HEK293 (cell line): ENCODE measurements at regions not wholly inside any gene's neighbourhood (a gene's known extent, or its start where the extent isn't known, plus 50 kb on each side); places are given as distances from the start of the nearest gene placed in this dataset.
A peak's percentile ranks its signal among the peaks of the same experiment; 100 is the strongest.

Source experiments
- CTCF ChIA-PET: fragments of 350-600 bp; formaldehyde crosslinking; extraction: SDS; loops from one replicate; lab custom pipeline; 2021; ENCODE audit warnings: antibody characterized with exemption; lab: Yijun Ruan, JAX
- POLR2A ChIA-PET: fragments of 300-600 bp; formaldehyde crosslinking; extraction: SDS; loops from one replicate; lab custom pipeline; 2020; ENCODE audit warnings: antibody characterized with exemption, inconsistent platforms; lab: Yijun Ruan, JAX
- H3K27ac ChIP-seq: fragments of 200-500 bp; sonication (Bioruptor generic); 2 replicates; pipeline ENCODE4 v1.5.1; 2014; ENCODE audit warnings: low read depth, low read length, control low read depth, inconsistent platforms; ENCODE audit errors: extremely low read depth
- H3K36me3 ChIP-seq, 2 experiments: fragments of 200-500 bp in 1 of 2; sonication (Bioruptor generic) in 1 of 2; 1 replicate in 1 of 2; 2 replicates in 1 of 2; pipeline ENCODE4 v1.5.1; 2014 to 2017; ENCODE audit warnings: inconsistent platforms in 2 of 2, low read length in 2 of 2; ENCODE audit not compliant: control insufficient read depth in 2 of 2, insufficient read depth in 1 of 2
- H3K4me1 ChIP-seq: fragments of 200-500 bp; sonication (Bioruptor generic); 2 replicates; pipeline ENCODE4 v1.5.1; 2014; ENCODE audit warnings: mild to moderate bottlenecking, low read length, inconsistent platforms; ENCODE audit not compliant: control insufficient read depth, insufficient read depth
- H3K4me3 ChIP-seq: 2 replicates; pipeline ENCODE4 v1.5.1; 2011; ENCODE audit warnings: low read depth, mild to moderate bottlenecking, control low read depth, low read length, moderate library complexity
- H3K9me3 ChIP-seq: fragments of 200-500 bp; sonication (Bioruptor generic); 2 replicates; pipeline ENCODE4 v1.5.1; 2014; ENCODE audit warnings: low read depth, low read length, inconsistent platforms; ENCODE audit not compliant: control insufficient read depth, insufficient read depth
- GLI4 ChIP-seq: fragments of 450-650 bp; formaldehyde crosslinking; IDR thresholded peaks from 2 replicates; pipeline ENCODE4 v1.5.1; 2016; ENCODE audit warnings: missing biosample characterization, missing genetic modification characterization
- INSM2 ChIP-seq: fragments of 450-650 bp; formaldehyde crosslinking; IDR thresholded peaks from 2 replicates; pipeline ENCODE4 v1.5.1; 2016; ENCODE audit warnings: missing biosample characterization, missing genetic modification characterization
- KLF9 ChIP-seq: fragments of 450-650 bp; formaldehyde crosslinking; IDR thresholded peaks from 2 replicates; pipeline ENCODE4 v1.5.1; 2016; ENCODE audit warnings: missing biosample characterization, missing genetic modification characterization, low read depth
- RBAK ChIP-seq: fragments of 450-650 bp; formaldehyde crosslinking; IDR thresholded peaks from 2 replicates; pipeline ENCODE4 v1.5.1; 2016; ENCODE audit warnings: missing biosample characterization, missing genetic modification characterization
- SETDB1 ChIP-seq: IDR thresholded peaks from one replicate; pipeline ENCODE4 v1.6.1; 2017; ENCODE audit warnings: mild to moderate bottlenecking, low read length, moderate library complexity, mixed read lengths; ENCODE audit not compliant: insufficient read length
- YY1 ChIP-seq: fragments of 450-650 bp; formaldehyde crosslinking; IDR thresholded peaks from 2 replicates; pipeline ENCODE4 v1.5.1; 2018; ENCODE audit warnings: missing biosample characterization, missing genetic modification characterization
- ZBTB1 ChIP-seq: fragments of 450-650 bp; formaldehyde crosslinking; IDR thresholded peaks from 2 replicates; pipeline ENCODE4 v1.5.1; 2016; ENCODE audit warnings: missing biosample characterization, missing genetic modification characterization
- ZNF155 ChIP-seq: fragments of 450-650 bp; formaldehyde crosslinking; IDR thresholded peaks from 2 replicates; pipeline ENCODE4 v1.5.1; 2016; ENCODE audit warnings: missing biosample characterization, missing genetic modification characterization
- ZNF184 ChIP-seq: fragments of 450-650 bp; IDR thresholded peaks from 2 replicates; pipeline ENCODE4 v1.5.1; 2018; ENCODE audit warnings: missing biosample characterization, mild to moderate bottlenecking, missing genetic modification characterization
- ZNF239 ChIP-seq: fragments of 450-650 bp; formaldehyde crosslinking; IDR thresholded peaks from 2 replicates; pipeline ENCODE4 v1.5.1; 2016; ENCODE audit warnings: missing biosample characterization, missing genetic modification characterization
- ZNF302 ChIP-seq: fragments of 450-650 bp; formaldehyde crosslinking; IDR thresholded peaks from 2 replicates; pipeline ENCODE4 v1.5.1; 2016; ENCODE audit warnings: missing biosample characterization, missing genetic modification characterization, low read depth
- ZNF311 ChIP-seq: fragments of 450-650 bp; formaldehyde crosslinking; IDR thresholded peaks from 2 replicates; pipeline ENCODE4 v1.5.1; 2017; ENCODE audit warnings: missing biosample characterization, missing genetic modification characterization, borderline replicate concordance
- ZNF394 ChIP-seq: fragments of 450-650 bp; formaldehyde crosslinking; IDR thresholded peaks from 2 replicates; pipeline ENCODE4 v1.5.1; 2016; ENCODE audit warnings: missing biosample characterization, missing genetic modification characterization, mild to moderate bottlenecking, moderate library complexity, borderline replicate concordance
- ZNF398 ChIP-seq: fragments of 450-650 bp; formaldehyde crosslinking; IDR thresholded peaks from 2 replicates; pipeline ENCODE4 v1.5.1; 2017; ENCODE audit warnings: missing biosample characterization, missing genetic modification characterization
- ZNF423 ChIP-seq: fragments of 450-650 bp; formaldehyde crosslinking; IDR thresholded peaks from 2 replicates; pipeline ENCODE4 v1.5.1; 2016; ENCODE audit warnings: missing biosample characterization, missing genetic modification characterization
- ZNF518A ChIP-seq: fragments of 450-650 bp; formaldehyde crosslinking; conservative IDR thresholded peaks from 2 replicates; pipeline ENCODE4 v1.5.1; 2016; ENCODE audit warnings: low read depth, missing biosample characterization, missing genetic modification characterization
- ZNF677 ChIP-seq: fragments of 450-650 bp; IDR thresholded peaks from 2 replicates; pipeline ENCODE4 v1.5.0; 2018; ENCODE audit warnings: missing biosample characterization, mild to moderate bottlenecking, missing genetic modification characterization, moderate library complexity

GRCh38 chr16:73216932-73217331, 169.0 kb upstream of the ZFHX3 start:
- no peak for TF ChIP-seq GLI4
- TF ChIP-seq ZNF239 = no peak
- TF ChIP-seq ZNF398 (tag by site-specific recombination) = no peak
- TF ChIP-seq ZNF184 (tag by site-specific recombination) = no peak
- no peak for TF ChIP-seq ZNF677 (tag by site-specific recombination)
- TF ChIP-seq ZNF423 (tag by site-specific recombination) = no peak
- no peak for TF ChIP-seq ZBTB1 (tag by site-specific recombination)
- TF ChIP-seq YY1 (tag by site-specific recombination) = no peak
- TF ChIP-seq KLF9 (tag by site-specific recombination) = no peak
- no peak for TF ChIP-seq ZNF394 (tag by site-specific recombination)
- no peak for TF ChIP-seq INSM2
- no peak for TF ChIP-seq ZNF518A (tag by site-specific recombination)
- no peak for TF ChIP-seq ZNF311
- no peak for TF ChIP-seq ZNF302 (tag by site-specific recombination)
- TF ChIP-seq, all 188 proteins: peak for 0
- POLR2A ChIA-PET = no interaction called here
- H3K9me3 ChIP-seq = no peaks in the 10 kb centered on the region
- no peaks in the 10 kb centered on the region for H3K36me3 ChIP-seq
- H3K27ac ChIP-seq = no peak overlapping the region
- CTCF ChIA-PET = interaction anchor here (0.7 to 0.9 kb wide), 2 partner anchors 20 to 156 kb away, joined by 3 read pairs; no protein-coding TSS in a partner anchor
- H3K4me3 ChIP-seq = no peak overlapping the region
- H3K4me1 ChIP-seq = no peaks in the 10 kb centered on the region

DNA sequence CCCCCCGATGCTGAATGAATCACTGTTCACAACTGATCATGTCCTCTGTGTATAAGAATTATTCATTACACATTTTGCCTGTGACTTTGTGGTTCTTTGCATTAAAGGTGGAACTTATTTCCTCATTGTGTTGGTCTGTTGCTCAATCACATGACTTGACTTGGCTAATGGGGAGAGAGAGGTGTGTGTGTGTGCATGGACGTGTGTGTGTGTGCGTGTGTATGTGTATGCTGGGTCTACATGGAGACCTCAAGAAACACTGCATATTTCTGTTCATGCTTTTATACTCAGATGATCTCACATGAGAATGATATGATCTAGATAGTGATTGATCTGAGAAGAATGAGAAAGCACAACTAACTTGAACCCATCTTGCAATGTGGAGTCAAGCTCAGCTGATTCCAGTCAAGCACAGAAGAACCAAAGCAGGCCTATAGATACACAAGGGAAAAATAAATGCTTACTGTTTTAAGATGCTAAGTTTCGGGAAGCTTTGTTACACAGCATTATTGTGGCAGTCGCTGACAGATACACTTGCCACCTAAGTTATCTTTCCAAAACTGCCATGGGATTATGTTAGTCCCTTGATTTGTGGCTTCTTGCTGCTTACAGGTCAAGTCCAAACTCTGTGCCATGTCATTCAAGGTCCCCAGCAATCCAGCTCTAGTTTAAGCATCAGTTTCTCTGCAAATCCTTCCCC, 167.9 kb upstream of the ZFHX3 start:
- no peak overlapping the region for H3K4me3 ChIP-seq
- no peak overlapping the region for H3K27ac ChIP-seq
- TF ChIP-seq RBAK (peak; percentile 91), ZNF155 (no peak), SETDB1 (peak; percentile 71)
- no peaks in the 10 kb centered on the region for H3K4me1 ChIP-seq
- ChIA-PET POLR2A (no interaction called here), CTCF (interaction anchor here (0.9 kb wide), 1 partner anchor 19 kb away, joined by 3 read pairs; no protein-coding TSS in a partner anchor)
- no peaks in the 10 kb centered on the region for H3K36me3 ChIP-seq
- no peaks in the 10 kb centered on the region for H3K9me3 ChIP-seq
